Liver (tissue), 8 donors: ENCODE measurements at regions not wholly inside any gene's neighbourhood (a gene's known extent, or its start where the extent isn't known, plus 50 kb on each side); places are given as distances from the start of the nearest gene placed in this dataset.
A peak's percentile ranks its signal among the peaks of the same experiment; 100 is the strongest.

ENCODE experiments used
- DNase-seq: peaks from one replicate; pipeline ENCODE4 v3.0.0-alpha.2; 2017; ENCODE audit warnings: low spot score
- H3K27ac ChIP-seq, 2 donors: one replicate each; pipeline ENCODE4 v1.7.0; 2013; ENCODE audit warnings: inconsistent platforms in 2 of 2, low read length in 2 of 2, control low read depth in 1 of 2, low read depth in 1 of 2, mild to moderate bottlenecking in 1 of 2
- H3K27me3 ChIP-seq, 4 donors: one replicate each; pipeline versions ENCODE4 v1.6.1 to v1.7.0; 2013; ENCODE audit warnings: low read length in 3 of 4, inconsistent platforms in 1 of 4, mild to moderate bottlenecking in 1 of 4, moderate library complexity in 1 of 4; ENCODE audit not compliant: control insufficient read depth in 4 of 4, insufficient read depth in 4 of 4
- H3K36me3 ChIP-seq, 4 donors: one replicate each; pipeline versions ENCODE4 v1.6.1 to v1.7.0; 2013; ENCODE audit warnings: low read length in 3 of 4, mild to moderate bottlenecking in 3 of 4, low read depth in 1 of 4, moderate library complexity in 1 of 4; ENCODE audit not compliant: control insufficient read depth in 4 of 4, insufficient read depth in 3 of 4
- H3K4me1 ChIP-seq, 4 donors: one replicate each; pipeline versions ENCODE4 v1.6.1 to v1.7.0; 2013; ENCODE audit warnings: low read length in 3 of 4, mild to moderate bottlenecking in 3 of 4, moderate library complexity in 1 of 4; ENCODE audit not compliant: control insufficient read depth in 4 of 4, insufficient read depth in 4 of 4
- H3K4me3 ChIP-seq, 3 donors: one replicate each; pipeline versions ENCODE4 v1.6.1 to v1.7.0; 2013; ENCODE audit warnings: low read length in 3 of 3, control low read depth in 1 of 3, low read depth in 1 of 3, mild to moderate bottlenecking in 1 of 3
- H3K9ac ChIP-seq, 2 donors: one replicate each; pipeline ENCODE4 v1.7.0; 2013; ENCODE audit warnings: low read length in 2 of 2, mild to moderate bottlenecking in 2 of 2, moderate library complexity in 2 of 2, control low read depth in 1 of 2, low read depth in 1 of 2
- H3K9me3 ChIP-seq, 4 donors: one replicate each; pipeline versions ENCODE4 v1.6.1 to v1.7.0; 2013; ENCODE audit warnings: low read length in 3 of 4; ENCODE audit not compliant: control insufficient read depth in 4 of 4
- ATF3 ChIP-seq: IDR thresholded peaks from 2 replicates; pipeline ENCODE4 v1.6.1; 2016; ENCODE audit warnings: antibody characterized with exemption
- CTCF ChIP-seq: fragments of 150-350 bp; IDR thresholded peaks from 2 replicates; pipeline ENCODE4 v1.5.1; 2017; ENCODE audit warnings: improper control_type of control experiment, low read depth, low read length; ENCODE audit not compliant: missing input control
- EGR1 ChIP-seq, 2 donors: IDR thresholded peaks; 2 replicates each; pipeline ENCODE4 v1.6.1; 2016 to 2018; ENCODE audit warnings: antibody characterized with exemption in 2 of 2, low read depth in 2 of 2
- FOXA1 ChIP-seq: IDR thresholded peaks from 2 replicates; pipeline ENCODE4 v1.6.1; 2016; ENCODE audit warnings: antibody characterized with exemption
- FOXA2 ChIP-seq: IDR thresholded peaks from 2 replicates; pipeline ENCODE4 v1.6.1; 2016; ENCODE audit warnings: antibody characterized with exemption
- HNF4A ChIP-seq, 2 donors: conservative IDR thresholded peaks; 2 replicates each; pipeline ENCODE4 v1.6.1; 2016; ENCODE audit warnings: antibody characterized with exemption in 2 of 2, mild to moderate bottlenecking in 2 of 2
- HNF4G ChIP-seq: IDR thresholded peaks from 2 replicates; pipeline ENCODE4 v1.6.1; 2016; ENCODE audit warnings: antibody characterized with exemption
- JUND ChIP-seq, 2 donors: IDR thresholded peaks; 2 replicates each; pipeline ENCODE4 v1.6.1; 2016; ENCODE audit warnings: antibody characterized with exemption in 2 of 2
- NR2F2 ChIP-seq: IDR thresholded peaks from 2 replicates; pipeline ENCODE4 v1.6.1; 2016; ENCODE audit warnings: antibody characterized with exemption
- RAD21 ChIP-seq, 2 donors: IDR thresholded peaks; 2 replicates each; pipeline ENCODE4 v1.6.1; 2016; ENCODE audit warnings: antibody characterized with exemption in 2 of 2, mild to moderate bottlenecking in 2 of 2
- RXRA ChIP-seq, 2 donors: IDR thresholded peaks; 2 replicates each; pipeline ENCODE4 v1.6.1; 2017 to 2018; ENCODE audit warnings: antibody characterized with exemption in 2 of 2, mild to moderate bottlenecking in 1 of 2
- SP1 ChIP-seq: IDR thresholded peaks from 2 replicates; pipeline ENCODE4 v1.6.1; 2018; ENCODE audit warnings: antibody characterized with exemption, mild to moderate bottlenecking
- TAF1 ChIP-seq: conservative IDR thresholded peaks from 2 replicates; pipeline ENCODE4 v1.6.1; 2016; ENCODE audit warnings: antibody characterized with exemption, mild to moderate bottlenecking
- YY1 ChIP-seq: IDR thresholded peaks from 2 replicates; pipeline ENCODE4 v1.6.1; 2016; ENCODE audit warnings: antibody characterized with exemption, mild to moderate bottlenecking
- WGBS: extraction: QIAGEN DNeasy Blood & Tissue Kit; methylation state at CpG from one replicate; pipeline ENCODE4 v1.1.7; 2013; 5-methylcytosine and 5-hydroxymethylcytosine counted together
- TF ChIP-seq, protein P1 (sequence below): IDR thresholded peaks from 2 replicates; pipeline ENCODE4 v1.6.1; 2016; ENCODE audit warnings: antibody characterized with exemption, mild to moderate bottlenecking
- TF ChIP-seq, protein P2 (sequence below): IDR thresholded peaks from 2 replicates; pipeline ENCODE4 v1.6.1; 2016; ENCODE audit warnings: antibody characterized with exemption
- donor health status: healthy.
- donor health status: healthy.
- donor health status: healthy.
- donor health status: healthy.
- donor health status: healthy.

- no peaks in the 10 kb centered on the region for H3K27me3 ChIP-seq
- no peak overlapping the region for H3K27ac ChIP-seq
- H3K4me3 ChIP-seq: no peak overlapping the region
Measured at GRCh38 chr5:74258314-74258665, 382.2 kb downstream of the ENC1 start.

GRCh38 chr5:74257645-74258313 lies 382.7 kb downstream of the ENC1 start:
- no peak for DNase-seq

More at GRCh38 chr5:74258314-74258665, 382.2 kb downstream of the ENC1 start:
- DNase-seq: no peak
- no peaks in the 10 kb centered on the region for H3K9me3 ChIP-seq
- no peaks in the 10 kb centered on the region for H3K36me3 ChIP-seq
- peaks cover 0 to 4% (median 0%) of the 10 kb centered on the region in 4 donors for H3K4me1 ChIP-seq
- H3K9ac ChIP-seq: no peak overlapping the region
- TF ChIP-seq, protein P1, sequence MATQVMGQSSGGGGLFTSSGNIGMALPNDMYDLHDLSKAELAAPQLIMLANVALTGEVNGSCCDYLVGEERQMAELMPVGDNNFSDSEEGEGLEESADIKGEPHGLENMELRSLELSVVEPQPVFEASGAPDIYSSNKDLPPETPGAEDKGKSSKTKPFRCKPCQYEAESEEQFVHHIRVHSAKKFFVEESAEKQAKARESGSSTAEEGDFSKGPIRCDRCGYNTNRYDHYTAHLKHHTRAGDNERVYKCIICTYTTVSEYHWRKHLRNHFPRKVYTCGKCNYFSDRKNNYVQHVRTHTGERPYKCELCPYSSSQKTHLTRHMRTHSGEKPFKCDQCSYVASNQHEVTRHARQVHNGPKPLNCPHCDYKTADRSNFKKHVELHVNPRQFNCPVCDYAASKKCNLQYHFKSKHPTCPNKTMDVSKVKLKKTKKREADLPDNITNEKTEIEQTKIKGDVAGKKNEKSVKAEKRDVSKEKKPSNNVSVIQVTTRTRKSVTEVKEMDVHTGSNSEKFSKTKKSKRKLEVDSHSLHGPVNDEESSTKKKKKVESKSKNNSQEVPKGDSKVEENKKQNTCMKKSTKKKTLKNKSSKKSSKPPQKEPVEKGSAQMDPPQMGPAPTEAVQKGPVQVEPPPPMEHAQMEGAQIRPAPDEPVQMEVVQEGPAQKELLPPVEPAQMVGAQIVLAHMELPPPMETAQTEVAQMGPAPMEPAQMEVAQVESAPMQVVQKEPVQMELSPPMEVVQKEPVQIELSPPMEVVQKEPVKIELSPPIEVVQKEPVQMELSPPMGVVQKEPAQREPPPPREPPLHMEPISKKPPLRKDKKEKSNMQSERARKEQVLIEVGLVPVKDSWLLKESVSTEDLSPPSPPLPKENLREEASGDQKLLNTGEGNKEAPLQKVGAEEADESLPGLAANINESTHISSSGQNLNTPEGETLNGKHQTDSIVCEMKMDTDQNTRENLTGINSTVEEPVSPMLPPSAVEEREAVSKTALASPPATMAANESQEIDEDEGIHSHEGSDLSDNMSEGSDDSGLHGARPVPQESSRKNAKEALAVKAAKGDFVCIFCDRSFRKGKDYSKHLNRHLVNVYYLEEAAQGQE: no peak

DNA sequence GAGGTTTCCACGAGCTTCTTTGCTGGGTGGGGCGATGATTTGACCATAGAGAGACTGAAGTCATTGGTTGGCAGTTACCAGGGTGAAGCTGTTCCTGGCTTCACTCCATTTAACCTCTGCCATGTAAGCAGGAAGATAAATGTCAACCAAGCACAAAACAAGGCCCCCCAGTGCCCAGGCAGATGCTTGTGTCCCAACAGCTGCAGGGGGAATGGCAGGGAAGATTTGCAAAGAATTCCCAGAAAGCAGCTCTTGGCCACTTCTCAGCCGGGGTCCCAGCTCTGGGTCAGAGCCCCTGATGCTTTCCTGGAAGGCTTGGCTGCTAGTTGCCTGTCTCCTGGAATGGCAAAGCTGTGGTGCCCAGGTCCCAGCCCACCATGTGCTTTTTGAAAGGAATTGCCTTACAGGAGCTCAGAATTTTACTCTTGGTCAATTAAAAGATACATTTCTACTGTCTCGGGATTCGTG lies 383.4 kb downstream of the ENC1 start:
- H3K27me3 ChIP-seq: no peaks in the 10 kb centered on the region
- no peaks in the 10 kb centered on the region for H3K9me3 ChIP-seq
- H3K36me3 ChIP-seq: no peaks in the 10 kb centered on the region
- no peak for DNase-seq
- H3K9ac ChIP-seq: no peak overlapping the region
- H3K27ac ChIP-seq: no peak overlapping the region
- no peak overlapping the region for H3K4me3 ChIP-seq
- WGBS: 74% methylated on average over 5 of the region's 5 CpGs
- peaks cover 0 to 4% (median 0%) of the 10 kb centered on the region in 4 donors for H3K4me1 ChIP-seq
- TF ChIP-seq HNF4A (conservative IDR thresholded peaks at IDR 0.05) (no peak), JUND (IDR thresholded peaks at IDR 0.05) (no peak), EGR1 (IDR thresholded peaks at IDR 0.05; ENCODE audit: low read depth in 2 of 2) (no peak), CTCF (no peak), TAF1 (no peak), NR2F2 (no peak), ATF3 (no peak), RXRA (IDR thresholded peaks at IDR 0.05) (no peak), SP1 (no peak), FOXA2 (no peak), HNF4G (no peak), YY1 (no peak), RAD21 (IDR thresholded peaks at IDR 0.05) (no peak), FOXA1 (no peak)
- TF ChIP-seq, protein P1: no peak
- TF ChIP-seq, protein P2, sequence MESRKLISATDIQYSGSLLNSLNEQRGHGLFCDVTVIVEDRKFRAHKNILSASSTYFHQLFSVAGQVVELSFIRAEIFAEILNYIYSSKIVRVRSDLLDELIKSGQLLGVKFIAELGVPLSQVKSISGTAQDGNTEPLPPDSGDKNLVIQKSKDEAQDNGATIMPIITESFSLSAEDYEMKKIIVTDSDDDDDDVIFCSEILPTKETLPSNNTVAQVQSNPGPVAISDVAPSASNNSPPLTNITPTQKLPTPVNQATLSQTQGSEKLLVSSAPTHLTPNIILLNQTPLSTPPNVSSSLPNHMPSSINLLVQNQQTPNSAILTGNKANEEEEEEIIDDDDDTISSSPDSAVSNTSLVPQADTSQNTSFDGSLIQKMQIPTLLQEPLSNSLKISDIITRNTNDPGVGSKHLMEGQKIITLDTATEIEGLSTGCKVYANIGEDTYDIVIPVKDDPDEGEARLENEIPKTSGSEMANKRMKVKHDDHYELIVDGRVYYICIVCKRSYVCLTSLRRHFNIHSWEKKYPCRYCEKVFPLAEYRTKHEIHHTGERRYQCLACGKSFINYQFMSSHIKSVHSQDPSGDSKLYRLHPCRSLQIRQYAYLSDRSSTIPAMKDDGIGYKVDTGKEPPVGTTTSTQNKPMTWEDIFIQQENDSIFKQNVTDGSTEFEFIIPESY: no peak

More at GRCh38 chr5:74257645-74258313, 382.7 kb downstream of the ENC1 start:
- Histone ChIP-seq H3K27ac (no peak overlapping the region), H3K9ac (no peak overlapping the region), H3K4me3 (no peak overlapping the region), H3K36me3 (no peaks in the 10 kb centered on the region), H3K9me3 (no peaks in the 10 kb centered on the region), H3K4me1 (peaks cover 0 to 4% (median 0%) of the 10 kb centered on the region in 4 donors), H3K27me3 (no peaks in the 10 kb centered on the region)
- no peak for TF ChIP-seq EGR1 (IDR thresholded peaks at IDR 0.05; ENCODE audit: low read depth in 2 of 2)
- TF ChIP-seq NR2F2: peak; percentile 29
- peak in 1 of 2 donors; percentile 23 for TF ChIP-seq RAD21 (IDR thresholded peaks at IDR 0.05)
- no peak for TF ChIP-seq SP1
- TF ChIP-seq HNF4G: no peak
- 37% methylated on average over 6 of the region's 6 CpGs for WGBS
